IPS DF 19.7 (cell line): ENCODE measurements at regions not wholly inside any gene's neighbourhood (a gene's known extent, or its start where the extent isn't known, plus 50 kb on each side); places are given as distances from the start of the nearest gene placed in this dataset.
"Not testable (repeated sequence)": the region's sequence is repeated elsewhere in the genome, so short reads cannot be mapped to it uniquely, and the experiment has no call there.

ENCODE experiments used
- DNase-seq: peaks from one replicate; pipeline ENCODE4 v3.0.0-alpha.2; 2013; ENCODE audit warnings: low read depth, low spot score

DNA sequence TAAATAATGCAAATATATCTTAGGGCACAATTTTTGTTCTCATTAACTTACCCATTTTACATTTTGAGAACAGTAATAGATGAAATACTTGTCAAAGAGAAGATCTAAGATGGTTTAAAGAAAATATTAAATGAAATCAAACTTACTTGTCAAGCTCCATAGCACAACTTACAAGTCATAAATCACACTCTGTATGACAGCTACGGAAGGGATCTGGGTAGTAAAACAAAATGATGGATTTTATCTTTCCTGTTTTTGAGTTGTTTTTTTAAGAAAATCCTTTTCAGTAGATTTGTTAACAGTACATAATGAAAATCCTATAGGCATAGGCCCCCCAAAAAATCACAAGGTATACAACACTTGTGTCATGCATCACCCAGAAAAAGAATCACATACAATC, 84.4 kb upstream of the ANTXRL start:
- not testable (repeated sequence) for DNase-seq

DNA sequence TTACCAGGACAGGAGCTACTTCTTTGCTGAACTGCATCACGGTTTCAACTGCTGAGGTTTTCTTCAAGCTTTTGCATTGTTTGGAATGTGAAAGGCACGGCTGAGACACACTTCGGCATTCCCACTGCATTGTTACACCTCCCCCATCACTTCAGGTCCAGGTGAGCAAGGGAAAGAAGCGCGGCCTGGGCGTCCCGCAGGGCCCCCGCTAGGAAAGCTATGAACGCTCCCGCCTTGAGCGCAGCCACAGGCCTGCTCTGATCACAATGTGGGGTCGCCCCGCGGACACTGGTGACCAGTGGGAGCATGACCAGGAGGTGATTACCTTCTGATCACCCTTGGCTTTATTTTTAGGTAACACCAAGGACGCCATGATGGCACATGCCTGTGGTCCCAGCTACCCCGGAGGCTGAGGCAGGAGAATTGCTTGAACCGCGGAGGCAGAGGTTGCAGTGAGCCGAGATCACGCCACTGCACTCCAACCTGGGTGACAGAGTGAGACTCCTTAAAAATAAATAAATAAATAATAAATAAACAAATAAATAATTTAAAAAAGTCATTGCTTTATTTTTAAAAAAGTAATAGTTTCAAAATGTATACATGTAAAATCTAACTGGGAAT, 82.2 kb upstream of the ANTXRL start:
- DNase-seq: not testable (repeated sequence)

DNA sequence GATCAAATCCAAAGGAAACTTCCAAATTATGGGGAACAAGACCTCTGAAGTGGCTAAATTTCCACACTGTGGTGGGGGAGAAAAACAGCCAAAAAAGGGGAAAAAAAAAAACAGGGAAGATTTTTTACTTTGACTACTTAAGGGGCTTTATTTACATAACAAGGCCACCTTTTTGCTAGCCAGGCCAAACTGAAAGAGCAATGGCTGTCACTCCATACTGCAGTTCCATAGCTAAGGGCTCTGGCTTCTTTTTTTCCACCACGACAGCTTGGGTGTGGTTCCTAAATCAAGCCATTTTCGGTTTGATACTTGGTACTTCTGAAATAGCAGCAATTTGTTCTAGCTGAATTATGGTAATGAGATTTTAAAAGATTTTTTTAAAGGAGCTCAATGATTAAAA, 76.4 kb upstream of the ANTXRL start:
- DNase-seq: not testable (repeated sequence)

DNA sequence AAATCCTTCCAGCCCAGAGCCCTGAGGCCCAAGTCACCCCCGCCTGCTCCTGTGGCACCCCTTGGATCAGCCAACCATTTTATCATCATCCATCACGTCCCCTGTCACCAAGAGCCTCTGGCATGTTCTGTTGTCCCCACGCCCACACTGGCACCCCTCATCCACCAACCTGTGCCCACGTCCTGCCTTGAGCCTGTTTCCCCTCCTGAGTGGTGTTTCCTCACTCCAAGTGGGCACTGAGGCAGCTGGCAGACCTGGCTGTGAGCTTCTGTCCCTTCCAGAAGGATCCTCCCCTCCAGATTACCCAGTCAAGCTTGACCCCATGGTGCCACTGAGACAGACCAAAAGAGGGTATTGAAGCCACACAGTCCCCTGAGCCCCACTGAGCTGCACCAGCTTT, 71.4 kb upstream of the ANTXRL start:
- DNase-seq: no peak

DNA sequence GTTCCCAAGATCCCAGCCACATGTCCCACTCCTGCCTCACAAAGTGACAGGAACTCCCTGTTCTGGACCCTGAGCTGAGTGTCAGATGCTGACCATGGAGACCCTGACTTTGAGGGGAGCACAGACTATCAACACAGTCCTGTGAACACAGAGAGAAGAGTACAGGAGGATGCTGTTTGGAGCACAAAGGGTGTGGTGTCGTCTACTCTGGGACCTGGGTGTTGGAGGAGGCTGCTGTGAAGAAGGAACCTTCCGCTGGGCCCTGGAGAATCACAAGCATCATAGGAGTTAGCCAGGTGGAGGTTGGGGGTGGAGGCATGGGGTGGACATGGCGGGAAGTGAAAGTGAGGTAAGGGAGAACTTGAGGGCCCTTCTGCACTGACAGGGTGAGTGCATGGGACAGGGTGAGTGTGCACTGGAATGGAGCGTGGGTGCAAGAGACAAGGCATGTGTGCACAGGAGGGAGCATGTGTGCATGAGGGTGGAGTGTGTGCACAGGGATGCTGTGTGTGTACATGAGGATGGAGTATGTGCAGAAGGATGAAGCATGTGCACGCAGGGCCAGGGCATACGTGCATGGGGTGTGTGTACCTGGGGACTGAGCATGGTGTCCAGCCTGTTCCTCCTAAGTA, 70.7 kb upstream of the ANTXRL start:
- DNase-seq: no peak

DNA sequence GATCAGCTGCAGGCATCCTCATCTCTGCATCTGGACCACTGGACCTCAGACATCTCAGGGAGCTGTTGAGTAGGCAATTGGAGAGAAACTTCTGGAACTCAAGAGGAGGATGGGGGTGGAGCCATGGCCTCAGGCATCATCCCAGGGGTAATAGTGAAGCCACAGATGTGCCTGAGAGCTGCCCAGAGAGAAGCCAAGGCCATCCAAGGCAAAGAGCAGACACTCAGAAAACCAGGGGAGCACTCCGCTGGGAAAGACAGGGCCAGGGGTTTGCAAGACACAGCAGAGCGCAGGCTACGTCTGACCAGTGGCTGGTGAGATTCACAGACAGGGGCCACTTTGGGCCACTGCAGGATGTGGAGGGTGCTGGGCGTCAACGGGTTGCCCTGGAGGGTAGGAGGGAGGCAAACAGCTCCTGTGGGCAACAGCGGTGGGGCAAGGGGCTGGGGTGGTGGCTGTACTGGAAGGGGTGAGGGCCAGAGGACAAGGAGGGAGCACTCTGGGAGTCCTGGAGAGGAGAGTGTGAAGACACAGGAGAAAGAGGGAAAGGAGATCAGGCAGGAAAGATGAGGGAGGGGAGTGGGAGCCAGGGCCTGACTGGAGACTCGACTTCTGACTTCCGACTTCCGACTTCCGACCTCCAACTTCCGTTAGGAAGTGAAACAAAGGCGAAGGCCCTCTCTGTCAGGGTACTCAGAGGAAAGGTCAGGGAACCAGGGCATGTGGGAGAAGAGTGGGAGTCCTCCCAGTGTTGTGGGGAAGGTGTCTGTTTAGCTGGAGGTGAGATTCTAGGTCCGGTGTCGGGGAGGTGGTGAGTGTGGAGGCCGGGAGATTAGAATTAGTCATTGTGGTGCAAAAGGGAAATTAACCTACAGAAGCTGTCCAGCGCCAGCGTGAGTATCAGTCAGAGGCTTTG, 69.7 kb upstream of the ANTXRL start:
- no peak for DNase-seq

DNA sequence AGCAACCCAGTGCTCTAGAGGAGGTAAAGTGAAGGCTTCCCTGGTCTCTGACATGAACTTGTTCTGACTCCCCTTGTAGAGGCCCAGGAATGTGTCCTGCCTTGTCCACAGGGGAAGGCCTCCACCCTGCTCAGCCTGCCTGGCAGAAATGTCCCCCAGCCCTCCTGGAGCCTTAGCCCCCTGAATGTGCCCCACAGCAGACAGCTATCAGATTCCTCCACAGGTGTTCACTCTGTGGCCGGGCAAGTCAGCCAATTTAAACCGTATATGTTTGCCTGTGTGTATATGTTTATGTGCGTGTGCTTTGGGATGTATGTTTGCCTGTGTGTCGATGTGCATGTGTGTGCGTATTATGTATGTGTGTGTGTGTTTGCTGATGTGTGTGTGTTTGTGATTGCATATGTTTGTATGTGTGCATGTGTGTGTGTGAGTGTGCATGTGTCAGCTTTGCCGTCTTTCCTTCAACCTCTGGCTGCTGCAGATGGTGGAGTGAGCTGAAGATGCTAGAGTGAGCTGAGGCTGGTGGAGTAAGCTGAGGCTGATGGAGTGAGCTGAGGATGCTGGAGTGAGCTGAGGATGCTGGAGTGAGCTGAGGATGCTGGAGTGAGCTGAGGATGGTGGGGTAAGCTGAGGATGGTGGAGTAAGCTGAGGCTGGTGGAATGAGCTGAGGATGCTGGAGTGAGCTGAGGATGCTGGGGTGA, 68.9 kb upstream of the ANTXRL start:
- no peak for DNase-seq

DNA sequence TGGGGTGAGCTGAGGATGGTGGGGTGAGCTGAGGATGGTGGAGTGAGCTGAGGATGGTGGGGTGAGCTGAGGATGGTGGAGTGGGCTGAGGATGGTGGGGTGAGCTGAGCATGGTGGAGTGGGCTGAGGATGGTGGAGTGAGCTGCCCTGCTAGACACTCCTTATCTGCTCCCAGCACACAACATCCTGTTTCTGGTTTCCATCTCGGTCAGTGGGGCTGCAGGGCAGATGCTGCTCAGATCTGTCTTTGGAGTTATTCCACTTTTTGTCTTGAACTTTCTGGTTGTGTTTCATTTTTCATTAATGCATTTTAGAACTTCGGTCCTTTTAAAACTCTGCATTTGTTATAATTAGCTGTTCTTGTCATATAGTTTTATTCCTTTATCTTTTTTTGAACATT, 67.9 kb upstream of the ANTXRL start:
- no peak for DNase-seq

DNA sequence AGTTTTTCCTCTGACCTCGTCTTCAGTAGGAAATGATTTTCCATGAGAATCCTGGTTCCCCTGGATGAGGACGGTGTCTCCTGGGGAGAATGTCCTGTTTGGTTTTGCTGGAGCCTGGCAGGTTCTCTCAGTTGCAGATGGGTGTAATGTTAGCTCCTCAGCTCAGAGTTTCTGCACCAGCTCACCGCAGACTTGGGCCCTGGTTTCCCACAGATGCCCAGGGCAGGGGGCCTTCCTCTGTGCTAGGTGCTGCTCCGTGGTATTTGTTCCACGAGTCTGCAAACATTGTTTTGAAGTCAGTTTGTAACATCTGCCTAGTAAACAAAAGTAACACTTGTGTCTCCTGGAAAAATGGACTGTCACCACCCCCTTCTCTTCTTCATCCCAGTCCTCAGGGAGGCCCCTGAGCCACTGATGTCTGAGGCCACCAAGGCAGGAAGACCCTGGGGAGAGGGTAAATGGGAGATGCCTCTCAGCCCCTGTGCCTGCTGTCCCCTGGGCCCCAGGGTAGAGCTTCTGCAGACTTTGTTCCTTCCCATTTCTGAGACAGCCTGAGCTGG, 67.3 kb upstream of the ANTXRL start:
- DNase-seq: not testable (repeated sequence)

DNA sequence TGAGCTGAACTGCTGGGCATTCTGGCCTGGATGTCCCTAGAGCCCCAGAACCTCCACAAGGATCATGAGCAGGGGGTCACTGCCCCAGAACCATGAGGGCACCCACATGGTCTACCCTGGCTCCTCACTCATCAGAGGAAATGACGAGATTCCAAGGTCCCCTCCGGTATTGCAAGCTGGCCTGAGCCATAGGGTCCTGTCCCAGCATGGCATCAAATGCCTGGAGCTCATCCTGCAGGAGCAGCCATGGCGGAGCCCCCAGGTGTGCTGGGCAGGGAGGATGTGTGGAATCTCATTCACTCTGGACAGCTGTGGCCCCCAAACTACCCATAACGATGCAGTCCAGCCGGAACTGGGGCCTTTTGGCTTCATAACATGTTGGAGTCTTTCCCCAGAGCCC, 66.6 kb upstream of the ANTXRL start:
- DNase-seq: no peak

DNA sequence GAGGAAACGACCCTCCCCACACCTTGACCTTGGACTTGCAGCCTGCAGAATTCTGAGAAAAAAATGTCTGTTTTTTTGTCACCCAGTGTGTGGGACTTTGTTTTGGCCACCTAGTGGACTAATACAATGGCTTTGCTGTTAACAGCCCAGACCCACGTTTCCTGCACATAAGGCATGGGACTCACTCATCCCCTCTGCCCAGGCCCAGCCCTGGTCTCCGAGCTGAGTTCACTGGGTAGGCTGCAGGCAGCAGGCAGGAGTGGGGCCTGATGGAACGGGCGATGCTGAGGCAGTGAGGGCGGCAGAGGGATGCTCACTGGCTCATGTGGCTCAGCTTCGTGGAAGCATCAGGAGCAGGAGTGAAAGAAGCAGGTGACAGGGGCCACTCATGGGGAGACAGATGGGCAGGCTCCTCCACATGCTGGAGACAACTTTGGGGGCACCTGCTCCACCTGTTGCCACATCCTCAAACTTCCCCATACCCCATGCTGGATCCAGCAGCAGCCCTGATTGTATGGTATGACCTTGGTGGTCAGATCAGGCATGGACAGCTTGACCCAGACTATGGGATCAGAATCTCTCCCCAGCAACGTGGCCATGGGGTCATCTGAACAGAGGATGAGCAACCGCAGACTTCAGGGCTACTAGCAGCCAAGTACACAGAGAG, 65.8 kb upstream of the ANTXRL start:
- DNase-seq: no peak

DNA sequence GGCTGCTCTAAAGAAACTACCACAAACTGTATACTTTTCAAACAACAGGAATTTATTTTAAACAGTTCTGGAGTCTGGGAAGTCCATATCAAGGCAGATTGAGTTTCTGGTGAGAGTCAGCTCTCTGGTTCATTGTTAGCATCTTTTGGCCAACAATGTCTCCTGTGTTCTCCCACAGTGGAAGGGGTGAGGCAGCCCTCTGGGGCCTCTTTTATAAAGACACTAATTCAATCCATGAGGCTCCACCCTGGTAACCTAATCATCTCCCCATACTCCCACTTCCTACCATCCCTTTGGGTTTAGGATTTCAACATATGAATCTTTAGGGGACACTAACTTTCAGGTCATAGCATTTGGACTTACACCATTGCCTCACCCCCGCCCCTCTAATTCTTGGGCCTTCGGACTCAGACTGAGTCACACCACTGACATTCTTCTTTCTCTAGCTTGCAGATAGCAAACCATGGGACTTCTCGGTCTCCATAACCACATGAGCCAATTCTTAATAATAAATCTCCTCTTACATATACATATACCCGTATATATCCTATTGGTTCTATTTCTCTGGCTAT, 64.3 kb upstream of the ANTXRL start:
- no peak for DNase-seq

DNA sequence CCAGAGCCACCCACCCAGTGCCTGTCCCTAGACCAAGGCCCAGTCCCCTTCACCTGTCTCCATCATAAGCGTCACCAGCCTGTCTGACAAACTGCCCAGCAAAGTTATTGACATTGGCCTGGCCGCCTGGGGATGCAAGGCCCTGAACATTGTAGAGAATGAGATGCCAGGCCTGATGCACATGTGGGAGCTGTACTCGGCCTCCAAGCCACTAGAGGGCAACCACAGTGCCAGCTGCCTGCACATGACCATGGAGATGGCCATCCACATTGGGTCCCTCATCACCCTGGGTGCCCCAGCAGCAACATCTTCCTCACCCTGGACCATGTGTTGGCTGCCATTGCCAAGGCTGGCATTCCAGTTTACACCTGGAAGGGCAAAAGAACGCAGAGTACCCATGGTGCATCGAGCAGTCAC, 63.7 kb upstream of the ANTXRL start:
- DNase-seq: no peak

DNA sequence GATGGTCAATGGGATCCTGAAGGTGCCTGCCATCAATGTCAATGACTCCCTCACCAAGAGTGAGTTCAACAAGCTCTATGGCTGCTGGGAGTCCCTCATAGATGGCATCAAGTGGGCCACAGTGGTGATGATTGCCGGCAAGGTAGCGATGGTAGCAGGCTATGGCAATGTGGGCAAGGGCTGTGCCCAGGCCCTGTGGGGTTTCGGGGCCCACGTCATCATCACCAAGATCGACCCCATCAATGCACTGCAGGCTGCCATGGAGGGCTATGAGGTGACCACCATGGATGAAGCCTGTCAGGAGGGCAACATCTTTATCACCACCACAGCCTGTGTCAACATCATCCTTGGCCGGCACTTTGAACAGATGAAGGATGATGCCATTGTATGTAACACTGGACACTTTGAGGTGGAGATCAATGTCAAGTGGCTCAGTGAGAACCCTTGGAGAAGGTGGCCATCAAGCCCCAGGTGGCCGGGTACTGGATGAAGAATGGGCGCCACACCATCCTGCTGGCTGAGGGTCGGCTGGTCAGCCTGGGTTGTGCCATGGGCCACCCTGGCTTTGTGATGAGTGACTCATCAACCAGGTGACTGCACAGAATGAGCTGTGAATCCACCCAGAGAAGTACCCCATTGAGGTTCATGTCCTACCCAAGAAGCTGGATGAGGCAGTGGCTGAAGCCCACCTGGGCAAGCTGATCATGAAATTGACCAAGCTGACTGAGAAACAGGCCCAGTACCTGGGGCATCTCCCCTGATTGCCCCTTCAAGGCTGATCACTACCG, 63.0 kb upstream of the ANTXRL start:
- DNase-seq: no peak

DNA sequence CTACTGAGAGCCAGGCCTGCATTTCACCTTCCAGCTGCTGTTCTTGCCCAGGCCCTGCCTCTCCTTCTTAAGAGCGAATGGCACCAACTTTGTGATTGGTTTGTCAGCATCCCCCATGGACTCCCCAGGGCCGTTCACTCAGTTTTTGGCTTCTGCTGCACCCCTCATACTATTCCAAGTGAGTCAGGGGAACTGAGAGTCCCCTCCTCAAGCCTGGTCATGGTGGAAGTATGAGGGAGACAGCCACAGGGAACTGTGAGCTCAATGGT, 62.4 kb upstream of the ANTXRL start:
- DNase-seq: no peak

DNA sequence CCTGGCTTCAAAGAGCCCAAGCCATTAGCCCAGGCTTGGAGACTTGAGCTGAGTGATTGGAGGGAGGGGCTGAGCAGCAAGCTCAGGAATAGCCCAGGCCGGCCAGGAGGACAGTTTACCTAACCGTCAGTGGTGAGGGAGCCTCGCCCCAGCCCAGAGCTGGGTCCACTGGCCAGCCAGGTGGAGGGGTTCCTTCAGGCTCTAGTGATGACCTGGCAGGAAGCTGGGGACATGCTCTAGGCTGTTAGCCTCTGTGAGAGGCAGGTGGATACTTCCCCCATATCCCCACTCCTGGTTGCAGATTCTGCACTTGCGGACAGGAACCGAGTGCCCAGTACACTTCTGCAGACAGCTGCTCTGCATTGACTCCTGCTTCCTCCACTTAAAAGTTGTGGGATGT, 61.2 kb upstream of the ANTXRL start:
- DNase-seq: no peak

DNA sequence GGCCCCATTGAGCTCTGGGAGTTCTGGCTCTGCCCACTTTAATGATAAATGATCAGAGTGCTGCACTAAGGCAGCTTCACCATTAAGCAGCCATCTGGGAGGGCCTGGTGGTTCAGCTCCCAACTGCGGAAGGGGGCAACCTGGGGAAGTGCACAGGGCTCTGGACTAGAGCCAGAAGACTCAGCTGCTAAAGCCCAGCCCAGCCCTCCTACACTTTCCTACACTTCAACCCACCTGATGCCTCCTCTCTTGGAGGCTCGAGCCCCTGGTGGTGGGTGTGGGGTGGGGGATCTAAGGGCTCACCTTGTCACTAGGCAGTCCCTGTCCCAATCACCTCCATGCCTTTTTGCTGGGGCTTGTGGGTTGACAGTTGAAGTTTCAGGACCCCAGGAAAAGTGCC, 60.6 kb upstream of the ANTXRL start:
- DNase-seq: no peak

DNA sequence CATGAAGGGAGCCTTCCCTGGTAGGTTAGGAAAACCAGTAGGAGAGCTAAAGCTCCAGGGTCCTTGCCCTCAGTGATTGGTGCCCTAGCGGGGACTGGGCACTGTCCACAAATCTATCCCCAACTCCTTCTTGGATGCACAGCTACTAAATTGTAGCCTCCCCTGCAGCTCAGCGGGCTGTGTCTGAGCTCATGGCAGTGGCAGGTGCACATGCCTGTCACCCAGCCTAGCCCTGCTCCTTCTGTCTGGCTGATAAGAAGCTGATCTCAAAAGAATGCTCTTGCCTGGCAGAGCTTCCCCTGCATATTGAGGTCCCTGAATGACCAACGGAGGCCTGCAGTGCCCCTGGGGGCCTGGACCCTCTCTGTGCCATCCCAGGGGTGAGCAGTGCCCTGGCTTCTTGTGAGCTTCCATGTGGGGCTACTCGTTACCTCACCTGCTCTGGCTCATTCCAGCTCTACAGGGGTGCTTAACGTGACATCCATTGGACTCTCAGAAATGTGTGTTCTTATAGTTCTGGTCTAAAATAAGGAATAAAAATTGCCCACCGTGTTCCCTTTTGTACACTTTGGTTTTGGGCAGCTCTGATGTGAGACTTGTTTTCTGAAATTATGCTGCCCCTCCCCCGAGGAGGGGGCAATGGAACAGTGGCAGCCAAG, 59.8 kb upstream of the ANTXRL start:
- DNase-seq: no peak

DNA sequence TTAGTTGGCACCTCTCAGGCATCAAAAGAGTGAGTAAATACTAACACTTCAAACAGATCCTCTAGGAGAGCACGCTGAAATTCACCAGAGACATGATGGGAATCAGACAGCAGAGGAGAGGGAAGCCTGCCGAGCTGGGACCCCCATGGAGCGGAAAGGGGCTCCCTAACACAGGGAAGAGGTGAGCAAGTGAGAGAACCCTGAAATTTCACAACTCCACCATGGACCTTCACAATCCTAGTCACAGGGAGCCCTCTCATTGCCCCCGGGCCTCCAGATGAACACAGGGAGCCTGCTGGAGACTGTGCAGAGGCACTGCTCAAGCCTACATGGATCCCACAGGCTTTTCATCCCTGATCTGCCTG, 59.2 kb upstream of the ANTXRL start:
- DNase-seq: no peak
